B cell (primary cell): ENCODE measurements at regions not wholly inside any gene's neighbourhood (a gene's known extent, or its start where the extent isn't known, plus 50 kb on each side); places are given as distances from the start of the nearest gene placed in this dataset.

Experiments
- EZH2 ChIP-seq: IDR thresholded peaks from 2 replicates; pipeline ENCODE4 v1.6.1; 2012; ENCODE audit warnings: borderline replicate concordance, low read depth, mild to moderate bottlenecking, moderate library complexity, low read length; ENCODE audit not compliant: insufficient read depth, poor library complexity, severe bottlenecking
- TF ChIP-seq, protein P1 (sequence below): fragments of 200-600 bp; IDR thresholded peaks from one replicate; pipeline ENCODE4 v1.8.0; 2022; ENCODE audit warnings: antibody characterized with exemption, mild to moderate bottlenecking

GRCh38 chr14:101068313-101069227 lies 165.0 kb upstream of the RTL1 start:
- TF ChIP-seq, protein P1, sequence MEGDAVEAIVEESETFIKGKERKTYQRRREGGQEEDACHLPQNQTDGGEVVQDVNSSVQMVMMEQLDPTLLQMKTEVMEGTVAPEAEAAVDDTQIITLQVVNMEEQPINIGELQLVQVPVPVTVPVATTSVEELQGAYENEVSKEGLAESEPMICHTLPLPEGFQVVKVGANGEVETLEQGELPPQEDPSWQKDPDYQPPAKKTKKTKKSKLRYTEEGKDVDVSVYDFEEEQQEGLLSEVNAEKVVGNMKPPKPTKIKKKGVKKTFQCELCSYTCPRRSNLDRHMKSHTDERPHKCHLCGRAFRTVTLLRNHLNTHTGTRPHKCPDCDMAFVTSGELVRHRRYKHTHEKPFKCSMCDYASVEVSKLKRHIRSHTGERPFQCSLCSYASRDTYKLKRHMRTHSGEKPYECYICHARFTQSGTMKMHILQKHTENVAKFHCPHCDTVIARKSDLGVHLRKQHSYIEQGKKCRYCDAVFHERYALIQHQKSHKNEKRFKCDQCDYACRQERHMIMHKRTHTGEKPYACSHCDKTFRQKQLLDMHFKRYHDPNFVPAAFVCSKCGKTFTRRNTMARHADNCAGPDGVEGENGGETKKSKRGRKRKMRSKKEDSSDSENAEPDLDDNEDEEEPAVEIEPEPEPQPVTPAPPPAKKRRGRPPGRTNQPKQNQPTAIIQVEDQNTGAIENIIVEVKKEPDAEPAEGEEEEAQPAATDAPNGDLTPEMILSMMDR: no peak
- no peak for TF ChIP-seq EZH2
